ENCODE measurements at regions not wholly inside any gene's neighbourhood (a gene's known extent, or its start where the extent isn't known, plus 50 kb on each side); places are given as distances from the start of the nearest gene placed in this dataset.

DNA sequence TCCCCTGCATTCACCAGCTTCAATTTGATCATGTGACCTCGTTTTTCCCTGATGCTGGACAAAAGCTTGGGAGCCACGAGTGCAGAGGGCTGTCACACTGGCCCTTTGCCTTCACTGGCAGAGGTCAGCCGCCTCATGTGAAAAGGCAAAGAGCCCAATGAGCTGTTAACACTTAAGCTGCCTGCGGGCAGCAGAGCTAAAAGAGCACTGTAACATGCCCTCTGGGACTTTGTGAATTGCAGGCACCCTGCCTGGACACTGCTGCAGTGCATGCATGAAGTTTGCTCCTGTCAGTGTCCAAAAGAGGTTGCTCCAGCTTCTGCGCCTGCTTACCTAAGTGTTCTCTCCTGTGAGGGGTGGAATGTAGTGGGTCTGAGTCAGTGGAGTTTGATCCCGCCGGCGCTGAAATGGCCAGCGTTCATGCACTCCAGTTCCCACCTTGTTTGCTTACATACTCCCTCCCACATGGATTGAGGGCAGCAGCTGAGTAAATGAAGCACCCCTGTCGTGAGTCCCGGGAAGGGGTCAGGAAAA lies 193.7 kb downstream of the RFC3 start:
- DNase-seq (ENCODE audit: low read depth in 4 of 6, low spot score in 6 of 6): no peak
- Histone ChIP-seq H3K36me3 (ENCODE audit: control insufficient read depth, insufficient read depth, low read length) (no peaks in the 10 kb centered on the region), H3K4me1 (ENCODE audit: control insufficient read depth, insufficient read depth, low read length) (peaks cover 2% of the 10 kb centered on the region), H3K27ac (ENCODE audit: low read depth, low read length) (no peak overlapping the region), H3K4me3 (ENCODE audit: low read depth, low read length) (no peak overlapping the region), H3K27me3 (ENCODE audit: control insufficient read depth, insufficient read depth, low read length) (no peaks in the 10 kb centered on the region), H3K9me3 (ENCODE audit: control insufficient read depth, insufficient read depth, low read length) (no peaks in the 10 kb centered on the region)
- WGBS (ENCODE audit: insufficient coverage): 52% methylated on average over 4 of the region's 11 CpGs

DNA sequence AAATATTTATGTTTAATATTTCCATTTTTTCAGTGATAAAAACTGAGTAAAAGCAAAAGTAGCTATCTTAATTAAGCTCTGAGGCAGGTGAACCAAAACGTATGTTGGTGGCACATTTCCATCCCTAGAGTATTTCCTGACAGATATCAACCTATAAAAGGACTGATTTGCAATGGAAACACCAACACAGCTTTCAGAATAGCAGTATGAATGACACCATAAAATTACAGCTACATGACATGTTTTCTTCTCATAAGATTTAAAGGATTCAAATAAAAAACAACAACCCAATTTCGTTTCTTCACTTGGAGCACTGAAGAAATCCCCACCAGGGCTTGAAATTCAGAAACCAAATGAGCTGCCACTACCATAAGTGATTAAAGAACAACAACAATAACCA lies 194.4 kb downstream of the RFC3 start:
- H3K36me3 ChIP-seq (ENCODE audit: control insufficient read depth, insufficient read depth, low read length): no peaks in the 10 kb centered on the region
- no peak for DNase-seq (ENCODE audit: low read depth in 4 of 6, low spot score in 6 of 6)
- peaks cover 2% of the 10 kb centered on the region for H3K4me1 ChIP-seq (ENCODE audit: control insufficient read depth, insufficient read depth, low read length)
- no peaks in the 10 kb centered on the region for H3K9me3 ChIP-seq (ENCODE audit: control insufficient read depth, insufficient read depth, low read length)
- no peak overlapping the region for H3K4me3 ChIP-seq (ENCODE audit: low read depth, low read length)
- no peaks in the 10 kb centered on the region for H3K27me3 ChIP-seq (ENCODE audit: control insufficient read depth, insufficient read depth, low read length)
- H3K27ac ChIP-seq (ENCODE audit: low read depth, low read length): no peak overlapping the region
- no CpG with 5 or more reads among the region's 2 CpGs for WGBS (ENCODE audit: insufficient coverage)

DNA sequence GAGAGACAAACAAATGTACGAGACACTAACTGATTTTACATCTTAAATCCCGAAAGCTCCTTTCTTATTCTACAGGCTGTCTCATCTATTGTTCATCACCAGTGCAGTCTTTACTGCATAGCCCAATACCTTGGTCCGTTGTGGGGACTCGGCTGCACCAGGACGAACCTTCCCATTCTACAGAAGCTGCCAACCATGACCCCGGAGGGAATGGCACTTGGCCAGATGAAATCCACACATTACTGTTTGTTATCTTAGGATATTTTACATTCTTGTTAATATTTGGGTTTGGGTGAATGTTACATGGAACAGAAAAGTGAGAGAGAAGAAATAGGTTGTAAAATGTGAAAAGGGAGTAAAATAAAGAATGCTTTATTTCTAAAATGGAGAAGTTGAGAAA lies 195.1 kb downstream of the RFC3 start:
- 94% methylated on average over 2 of the region's 6 CpGs for WGBS (ENCODE audit: insufficient coverage)
- no peaks in the 10 kb centered on the region for H3K9me3 ChIP-seq (ENCODE audit: control insufficient read depth, insufficient read depth, low read length)
- peaks cover 2% of the 10 kb centered on the region for H3K4me1 ChIP-seq (ENCODE audit: control insufficient read depth, insufficient read depth, low read length)
- no peaks in the 10 kb centered on the region for H3K36me3 ChIP-seq (ENCODE audit: control insufficient read depth, insufficient read depth, low read length)
- no peak for DNase-seq (ENCODE audit: low read depth in 4 of 6, low spot score in 6 of 6)
- H3K4me3 ChIP-seq (ENCODE audit: low read depth, low read length): no peak overlapping the region
- no peak overlapping the region for H3K27ac ChIP-seq (ENCODE audit: low read depth, low read length)
- no peaks in the 10 kb centered on the region for H3K27me3 ChIP-seq (ENCODE audit: control insufficient read depth, insufficient read depth, low read length)

DNA sequence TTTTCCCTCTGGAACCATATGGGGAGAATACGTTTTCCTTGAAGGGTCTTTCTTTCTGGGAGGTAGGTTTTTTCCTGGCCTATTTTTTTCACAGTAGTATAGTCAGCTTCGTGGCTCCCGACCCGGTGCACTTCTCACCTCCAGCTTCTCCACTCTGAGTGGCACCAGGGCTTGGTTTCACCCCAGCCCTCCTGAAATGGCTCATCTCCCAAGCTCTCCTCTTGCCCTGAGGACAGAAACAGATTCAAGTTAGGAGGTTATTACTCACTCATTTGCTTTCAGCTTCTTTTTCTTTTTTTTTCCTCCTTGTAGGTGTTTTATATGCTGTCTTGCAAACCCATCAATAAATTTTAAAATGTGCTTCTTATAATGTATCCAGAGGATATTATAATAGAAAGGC lies 199.3 kb downstream of the RFC3 start:
- Histone ChIP-seq H3K27me3 (ENCODE audit: control insufficient read depth, insufficient read depth, low read length) (no peaks in the 10 kb centered on the region), H3K4me3 (ENCODE audit: low read depth, low read length) (no peak overlapping the region), H3K9me3 (ENCODE audit: control insufficient read depth, insufficient read depth, low read length) (no peaks in the 10 kb centered on the region), H3K4me1 (ENCODE audit: control insufficient read depth, insufficient read depth, low read length) (no peaks in the 10 kb centered on the region), H3K36me3 (ENCODE audit: control insufficient read depth, insufficient read depth, low read length) (no peaks in the 10 kb centered on the region), H3K27ac (ENCODE audit: low read depth, low read length) (no peak overlapping the region)
- no peak for DNase-seq (ENCODE audit: low read depth in 4 of 6, low spot score in 6 of 6)
- WGBS (ENCODE audit: insufficient coverage): 92% methylated on average over 2 of the region's 4 CpGs

DNA sequence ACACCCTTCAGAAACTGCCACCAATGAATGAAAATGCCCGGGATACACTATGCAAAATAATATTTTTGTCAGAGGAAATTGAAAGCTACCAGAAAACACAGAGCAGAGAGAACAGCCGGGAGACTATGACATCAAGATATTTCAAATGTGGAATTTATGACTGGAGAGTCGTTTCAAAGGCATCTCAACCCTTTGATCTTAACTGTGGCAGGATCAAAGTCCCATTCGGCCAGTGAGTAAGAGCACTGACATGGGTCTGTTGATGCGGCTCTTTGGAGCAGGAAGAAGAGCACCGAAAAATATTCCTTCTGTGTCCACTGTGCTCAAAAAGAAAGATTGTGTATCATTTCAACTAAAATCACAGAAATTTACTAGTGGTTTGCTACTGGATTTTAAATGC lies 201.9 kb downstream of the RFC3 start:
- Histone ChIP-seq H3K9me3 (ENCODE audit: control insufficient read depth, insufficient read depth, low read length) (no peaks in the 10 kb centered on the region), H3K27ac (ENCODE audit: low read depth, low read length) (no peak overlapping the region), H3K36me3 (ENCODE audit: control insufficient read depth, insufficient read depth, low read length) (no peaks in the 10 kb centered on the region), H3K4me1 (ENCODE audit: control insufficient read depth, insufficient read depth, low read length) (no peaks in the 10 kb centered on the region), H3K4me3 (ENCODE audit: low read depth, low read length) (no peak overlapping the region), H3K27me3 (ENCODE audit: control insufficient read depth, insufficient read depth, low read length) (no peaks in the 10 kb centered on the region)
- no peak for DNase-seq (ENCODE audit: low read depth in 4 of 6, low spot score in 6 of 6)
- WGBS (ENCODE audit: insufficient coverage): 83% methylated on average over 2 of the region's 6 CpGs

DNA sequence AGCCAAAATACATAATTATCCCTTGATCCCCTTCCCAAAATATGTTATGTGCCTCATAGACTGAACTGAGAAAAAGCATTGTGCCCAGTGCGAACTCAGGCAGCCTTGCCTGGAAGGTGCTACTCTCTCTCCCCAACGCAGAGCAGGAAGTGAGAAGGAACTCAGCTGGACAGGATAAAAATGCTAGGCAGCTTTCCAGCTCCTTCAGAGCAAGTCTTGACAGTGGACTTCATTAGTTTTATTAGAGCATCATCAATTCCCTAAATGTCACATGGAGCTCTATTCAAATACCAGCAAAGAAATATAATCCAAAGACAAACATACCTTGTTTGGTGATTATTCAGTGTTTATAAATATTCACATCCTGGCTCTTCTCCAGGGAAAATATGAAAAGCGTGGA lies 202.4 kb downstream of the RFC3 start:
- no peaks in the 10 kb centered on the region for H3K4me1 ChIP-seq (ENCODE audit: control insufficient read depth, insufficient read depth, low read length)
- H3K27ac ChIP-seq (ENCODE audit: low read depth, low read length): no peak overlapping the region
- no peaks in the 10 kb centered on the region for H3K27me3 ChIP-seq (ENCODE audit: control insufficient read depth, insufficient read depth, low read length)
- 81% methylated on average over 3 of the region's 3 CpGs for WGBS (ENCODE audit: insufficient coverage)
- no peak overlapping the region for H3K4me3 ChIP-seq (ENCODE audit: low read depth, low read length)
- no peak for DNase-seq (ENCODE audit: low read depth in 4 of 6, low spot score in 6 of 6)
- no peaks in the 10 kb centered on the region for H3K36me3 ChIP-seq (ENCODE audit: control insufficient read depth, insufficient read depth, low read length)
- H3K9me3 ChIP-seq (ENCODE audit: control insufficient read depth, insufficient read depth, low read length): no peaks in the 10 kb centered on the region

DNA sequence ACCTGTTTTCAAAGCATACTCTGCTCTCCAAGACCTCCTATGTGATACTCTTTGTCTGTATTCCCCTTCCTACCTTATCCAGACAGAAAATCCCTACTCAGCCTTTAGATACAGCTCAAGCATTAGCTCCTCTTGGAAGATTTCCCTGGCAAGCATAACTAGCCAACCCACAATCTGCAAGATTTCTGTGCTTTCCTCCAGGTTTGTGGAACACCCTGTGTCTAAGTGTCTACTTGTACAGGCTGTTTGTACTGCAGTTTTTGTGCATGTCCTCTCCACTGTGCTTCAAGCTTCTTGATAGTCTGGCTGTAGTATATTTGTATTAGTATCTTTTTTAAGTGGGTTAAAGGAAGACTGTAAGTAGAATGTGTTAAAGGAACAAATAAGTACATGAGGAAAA lies 203.7 kb downstream of the RFC3 start:
- H3K4me3 ChIP-seq (ENCODE audit: low read depth, low read length): no peak overlapping the region
- no peak overlapping the region for H3K27ac ChIP-seq (ENCODE audit: low read depth, low read length)
- H3K27me3 ChIP-seq (ENCODE audit: control insufficient read depth, insufficient read depth, low read length): no peaks in the 10 kb centered on the region
- H3K9me3 ChIP-seq (ENCODE audit: control insufficient read depth, insufficient read depth, low read length): peaks cover 1% of the 10 kb centered on the region
- DNase-seq (ENCODE audit: low read depth in 4 of 6, low spot score in 6 of 6): no peak
- H3K4me1 ChIP-seq (ENCODE audit: control insufficient read depth, insufficient read depth, low read length): no peaks in the 10 kb centered on the region
- no peaks in the 10 kb centered on the region for H3K36me3 ChIP-seq (ENCODE audit: control insufficient read depth, insufficient read depth, low read length)

DNA sequence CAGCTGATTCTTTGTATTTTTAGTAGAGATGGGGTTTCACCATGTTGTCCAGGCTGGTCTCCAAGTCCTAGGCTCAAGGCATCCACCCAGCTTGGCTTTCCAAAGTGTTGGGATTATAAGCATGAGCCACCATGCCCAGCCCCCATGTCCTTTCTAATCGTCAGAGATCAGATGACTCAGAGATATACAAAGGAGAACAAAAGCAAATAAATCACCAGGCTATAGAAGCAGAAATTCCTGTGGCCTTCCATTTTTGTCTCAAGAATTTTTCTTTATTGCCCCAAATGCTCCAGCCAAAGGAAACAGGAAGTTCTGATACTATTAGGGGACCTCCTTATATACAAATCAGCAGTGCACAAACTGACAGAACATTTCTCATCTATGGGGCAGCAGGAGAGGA lies 207.8 kb downstream of the RFC3 start:
- H3K27ac ChIP-seq (ENCODE audit: low read depth, low read length): no peak overlapping the region
- H3K36me3 ChIP-seq (ENCODE audit: control insufficient read depth, insufficient read depth, low read length): no peaks in the 10 kb centered on the region
- H3K4me3 ChIP-seq (ENCODE audit: low read depth, low read length): no peak overlapping the region
- H3K4me1 ChIP-seq (ENCODE audit: control insufficient read depth, insufficient read depth, low read length): no peaks in the 10 kb centered on the region
- no peak for DNase-seq (ENCODE audit: low read depth in 4 of 6, low spot score in 6 of 6)
- WGBS (ENCODE audit: insufficient coverage): no CpG with 5 or more reads among the region's 1 CpG
- peaks cover 1% of the 10 kb centered on the region for H3K9me3 ChIP-seq (ENCODE audit: control insufficient read depth, insufficient read depth, low read length)
- H3K27me3 ChIP-seq (ENCODE audit: control insufficient read depth, insufficient read depth, low read length): no peaks in the 10 kb centered on the region

DNA sequence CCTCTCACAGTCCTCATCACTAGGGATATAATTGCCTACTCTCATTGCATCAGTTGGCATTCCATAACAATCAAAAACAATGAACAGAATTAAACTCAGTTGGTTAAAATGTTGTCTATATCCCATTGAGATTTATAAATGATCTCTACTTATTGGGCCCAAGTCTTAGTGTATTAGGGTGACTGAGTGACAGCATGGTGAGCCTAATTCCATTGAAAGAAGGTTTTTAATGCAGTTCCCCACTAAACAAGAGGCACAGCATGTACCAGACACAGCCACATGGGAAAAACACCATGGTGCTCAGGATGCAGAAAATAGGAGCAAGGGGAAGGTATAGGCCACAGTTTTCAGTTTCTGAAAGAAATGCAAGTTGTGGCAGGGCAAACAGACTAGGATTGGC lies 208.4 kb downstream of the RFC3 start:
- H3K27me3 ChIP-seq (ENCODE audit: control insufficient read depth, insufficient read depth, low read length): no peaks in the 10 kb centered on the region
- H3K27ac ChIP-seq (ENCODE audit: low read depth, low read length): no peak overlapping the region
- H3K4me1 ChIP-seq (ENCODE audit: control insufficient read depth, insufficient read depth, low read length): no peaks in the 10 kb centered on the region
- no peak overlapping the region for H3K4me3 ChIP-seq (ENCODE audit: low read depth, low read length)
- H3K36me3 ChIP-seq (ENCODE audit: control insufficient read depth, insufficient read depth, low read length): no peaks in the 10 kb centered on the region
- peaks cover 1% of the 10 kb centered on the region for H3K9me3 ChIP-seq (ENCODE audit: control insufficient read depth, insufficient read depth, low read length)
- no peak for DNase-seq (ENCODE audit: low read depth in 4 of 6, low spot score in 6 of 6)

DNA sequence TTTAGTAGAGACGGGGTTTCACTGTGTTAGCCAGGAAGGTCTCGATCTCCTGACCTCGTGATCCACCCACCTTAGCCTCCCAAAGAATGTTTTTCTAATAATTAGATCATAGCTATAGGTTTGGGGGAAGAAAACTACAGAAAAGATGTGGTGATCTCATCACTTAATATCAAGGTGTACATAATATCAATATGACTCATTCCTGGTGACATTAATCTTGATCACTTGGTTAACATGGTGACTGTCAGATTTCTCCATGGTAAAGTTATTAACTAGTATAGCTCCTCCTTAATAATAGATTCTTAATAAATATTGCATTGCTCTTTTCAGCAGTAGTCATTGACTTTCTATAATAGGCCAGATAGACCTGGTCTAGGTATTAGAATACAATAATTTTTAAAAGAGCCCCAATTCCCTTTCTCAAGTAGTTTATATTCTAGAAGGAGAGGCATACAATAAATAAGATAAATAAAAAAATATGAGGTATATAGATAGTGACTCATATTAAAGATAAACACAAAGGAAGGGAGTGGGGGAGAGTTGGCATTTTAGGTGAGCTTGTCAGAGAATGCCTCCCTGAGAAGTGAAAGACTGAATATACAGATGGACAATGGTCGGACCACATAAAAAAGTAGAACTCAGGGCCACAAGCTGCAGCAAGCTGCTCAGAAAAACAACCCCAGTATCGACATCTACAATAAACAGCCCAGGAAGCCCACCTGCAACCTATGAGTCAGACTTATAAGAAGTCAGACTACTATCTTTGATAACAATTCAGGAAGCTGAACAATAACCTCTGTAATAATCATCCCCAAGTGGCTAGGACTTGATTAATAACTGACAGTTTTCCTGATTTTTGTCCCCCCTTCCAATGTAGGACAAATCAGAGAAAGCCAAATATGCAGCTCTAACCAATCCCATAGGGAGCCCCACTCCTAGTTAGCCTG lies 210.8 kb downstream of the RFC3 start:
- H3K4me3 ChIP-seq (ENCODE audit: low read depth, low read length): no peak overlapping the region
- DNase-seq (ENCODE audit: low read depth in 4 of 6, low spot score in 6 of 6): no peak
- no CpG with 5 or more reads among the region's 5 CpGs for WGBS (ENCODE audit: insufficient coverage)
- no peak overlapping the region for H3K27ac ChIP-seq (ENCODE audit: low read depth, low read length)
- no peaks in the 10 kb centered on the region for H3K27me3 ChIP-seq (ENCODE audit: control insufficient read depth, insufficient read depth, low read length)
- H3K9me3 ChIP-seq (ENCODE audit: control insufficient read depth, insufficient read depth, low read length): peaks cover 1% of the 10 kb centered on the region
- no peaks in the 10 kb centered on the region for H3K4me1 ChIP-seq (ENCODE audit: control insufficient read depth, insufficient read depth, low read length)
- H3K36me3 ChIP-seq (ENCODE audit: control insufficient read depth, insufficient read depth, low read length): no peaks in the 10 kb centered on the region

Data from spinal cord (tissue), 9 donors.